CD4-positive, alpha-beta T cell treated with Interleukin-15 for 4 hours (primary cell): ENCODE measurements at regions not wholly inside any gene's neighbourhood (a gene's known extent, or its start where the extent isn't known, plus 50 kb on each side); places are given as distances from the start of the nearest gene placed in this dataset.
"Not testable (repeated sequence)": the region's sequence is repeated elsewhere in the genome, so short reads cannot be mapped to it uniquely, and the experiment has no call there.

Source experiments
- DNase-seq: peaks from one replicate; pipeline ENCODE4 v3.0.0-alpha.2; 2020; ENCODE audit warnings: low spot score

DNA sequence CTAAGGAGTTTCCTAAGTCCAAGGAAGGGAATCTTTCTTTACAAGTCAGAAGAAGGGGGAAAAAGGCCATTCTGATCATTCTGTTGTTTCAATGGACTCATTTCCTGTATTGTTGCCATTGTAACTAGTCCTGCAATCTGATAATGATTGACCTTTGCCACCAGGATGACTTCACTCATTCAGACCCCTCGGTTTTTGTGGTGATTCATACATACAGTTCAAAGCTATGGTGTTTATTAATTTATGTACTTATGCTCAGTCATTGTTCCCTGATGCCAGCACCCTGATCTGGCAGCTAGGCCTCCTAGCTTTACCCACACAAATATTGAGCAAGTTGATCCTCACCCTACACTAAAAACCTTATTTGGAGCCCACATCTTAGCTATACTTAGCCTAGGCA is 57.6 kb upstream of the ZNF519 start:
- DNase-seq: no peak

- DNase-seq: not testable (repeated sequence)
Observed at GRCh38 chr18:14188751-14189406, 56.6 kb upstream of the ZNF519 start.
